D721Med (cell line): ENCODE measurements at regions not wholly inside any gene's neighbourhood (a gene's known extent, or its start where the extent isn't known, plus 50 kb on each side); places are given as distances from the start of the nearest gene placed in this dataset.
"Not testable (repeated sequence)": the region's sequence is repeated elsewhere in the genome, so short reads cannot be mapped to it uniquely, and the experiment has no call there.

Experiments
- DNase-seq: peaks from one replicate; pipeline ENCODE4 v3.0.0; 2011; ENCODE audit warnings: low spot score; ENCODE audit not compliant: insufficient read length
- FAIRE-seq: peaks from 2 replicates; lab custom pipeline; 2011; peaks lifted over from hg19 to GRCh38; lab: Jason Lieb, UNC
- CTCF ChIP-seq: IDR thresholded peaks from 2 replicates; pipeline ENCODE4 v1.5.1; 2012; ENCODE audit warnings: mild to moderate bottlenecking, control low read depth; ENCODE audit not compliant: insufficient read depth; ENCODE audit errors: missing control alignments

DNA sequence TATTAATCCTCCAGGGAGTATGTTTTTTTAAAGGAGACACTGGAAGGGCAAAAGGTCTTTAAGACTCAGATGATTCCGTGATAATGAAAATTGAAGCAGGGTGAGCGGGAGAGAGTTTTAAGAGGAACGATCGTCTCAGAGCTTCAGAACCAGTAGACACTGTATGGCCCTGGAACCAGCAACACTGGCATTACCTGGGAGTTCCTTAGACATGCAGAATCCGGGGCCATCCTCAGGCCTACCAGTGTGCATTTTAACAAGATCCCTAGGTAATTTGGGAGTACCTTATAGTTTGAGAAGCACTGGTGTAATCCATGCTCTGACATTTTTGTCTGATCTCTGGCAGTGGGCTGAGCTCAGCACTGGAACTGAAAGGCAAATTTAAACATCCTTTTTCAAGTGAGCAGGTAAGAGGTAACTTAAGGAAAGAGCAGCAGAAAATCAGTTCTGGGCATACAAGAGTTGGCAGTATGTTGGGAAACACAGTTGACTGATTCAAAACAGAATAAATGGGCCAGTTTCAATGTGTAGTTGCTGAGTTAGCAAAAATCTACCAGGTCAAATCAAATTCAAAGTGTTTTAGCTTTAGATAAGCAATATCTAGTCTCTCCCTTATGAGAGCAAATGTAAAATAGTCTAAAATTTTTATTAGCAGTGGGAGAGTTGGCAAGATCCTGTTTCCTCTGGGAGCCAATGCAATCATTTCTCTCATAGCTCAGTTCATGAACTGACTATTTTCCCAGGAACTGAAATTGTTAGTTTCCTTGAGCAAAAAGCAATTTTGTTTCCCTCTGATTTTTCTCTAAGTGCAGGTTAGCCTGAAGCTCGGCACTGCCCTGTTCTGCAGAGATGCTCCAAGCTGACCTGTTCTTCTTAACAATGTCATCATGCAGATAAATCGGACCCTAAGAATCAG is 97.2 kb upstream of the ELMO1 start:
- DNase-seq (no peak), FAIRE-seq (peak; percentile 58)
- TF ChIP-seq CTCF: no peak

DNA sequence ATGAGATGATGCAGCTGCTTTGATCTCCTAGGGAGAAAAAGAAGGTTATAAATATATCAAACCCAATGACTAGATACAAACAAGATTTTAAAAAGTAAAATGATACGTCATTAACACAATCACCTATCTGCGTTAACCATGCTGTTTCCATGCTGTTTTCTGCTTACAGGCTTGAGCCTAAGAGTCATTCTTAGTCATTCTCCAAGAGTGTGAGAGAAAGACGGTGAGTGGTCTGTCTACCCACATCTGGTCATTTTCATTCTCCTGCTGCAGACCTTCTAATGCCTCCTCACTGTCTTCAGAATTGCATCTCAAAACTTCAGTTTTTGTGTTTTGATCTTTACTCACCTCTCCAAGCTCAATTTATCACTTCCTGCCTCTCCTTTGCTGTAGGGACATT is 98.0 kb upstream of the ELMO1 start:
- FAIRE-seq: no peak
- TF ChIP-seq CTCF: no peak

GRCh38 chr7:37549076-37549931 is 100.6 kb upstream of the ELMO1 start:
- DNase-seq (no peak), FAIRE-seq (no peak)
- TF ChIP-seq CTCF: no peak

More for the DNA sequence above, 98.0 kb upstream of the ELMO1 start:
- DNase-seq: no peak

DNA sequence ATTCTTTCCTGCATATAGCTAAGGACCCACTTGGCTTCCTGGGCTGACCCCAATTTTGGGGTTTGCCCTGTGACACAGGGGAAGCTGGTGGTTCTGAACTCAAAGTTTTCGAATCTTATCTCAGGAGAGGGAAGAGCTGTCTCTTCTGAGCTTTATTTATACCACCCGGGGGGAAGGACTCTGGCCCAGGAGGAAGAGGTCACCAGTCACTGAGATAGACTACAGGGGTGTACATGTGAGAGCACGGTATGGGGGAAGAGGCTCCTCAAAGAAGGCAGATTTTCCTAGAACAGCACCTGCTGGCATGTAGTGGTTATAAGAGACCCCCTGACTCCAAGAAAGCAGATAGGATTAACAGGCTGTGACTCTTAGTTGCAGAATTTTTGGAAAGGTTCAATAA is 101.8 kb upstream of the ELMO1 start:
- FAIRE-seq (no peak), DNase-seq (no peak)
- TF ChIP-seq CTCF: no peak

DNA sequence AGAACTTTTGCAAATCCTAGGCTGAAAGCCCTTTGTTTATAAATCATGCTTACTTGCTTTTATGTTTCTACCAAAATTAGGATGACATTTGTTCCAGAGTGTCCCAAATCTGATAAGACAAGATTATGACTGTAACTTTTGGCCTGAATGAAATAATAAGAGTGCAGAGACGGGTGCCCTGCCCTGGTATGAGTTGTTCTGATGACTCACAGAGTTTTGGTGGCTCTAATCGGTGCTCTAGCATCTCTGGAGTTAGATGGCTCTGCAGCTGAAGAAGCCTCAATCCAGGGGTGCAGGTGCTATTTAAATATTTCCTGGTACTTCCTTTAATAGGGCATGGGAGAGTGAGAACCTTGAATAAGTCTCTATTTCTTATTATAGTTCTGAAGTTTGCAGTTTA is 102.2 kb upstream of the ELMO1 start:
- FAIRE-seq (no peak), DNase-seq (no peak)
- no peak for TF ChIP-seq CTCF

- TF ChIP-seq CTCF: no peak
- FAIRE-seq (no peak), DNase-seq (no peak)
Observed at GRCh38 chr7:37552030-37552429, 103.4 kb upstream of the ELMO1 start.

GRCh38 chr7:37552439-37552838 is 103.8 kb upstream of the ELMO1 start:
- not testable (repeated sequence) for DNase-seq

More at GRCh38 chr7:37552439-37552838, 103.8 kb upstream of the ELMO1 start:
- FAIRE-seq: not testable (repeated sequence)
